ENCODE measurements at regions not wholly inside any gene's neighbourhood (a gene's known extent, or its start where the extent isn't known, plus 50 kb on each side); places are given as distances from the start of the nearest gene placed in this dataset.

- no peak for DNase-seq
These were observed 113.9 kb upstream of the FOXF1 start for GRCh38 chr16:86396422-86396821.

GRCh38 chr16:86396901-86397311 lies 113.4 kb upstream of the FOXF1 start:
- no peak for DNase-seq

GRCh38 chr16:86398201-86398600 lies 112.1 kb upstream of the FOXF1 start:
- DNase-seq = no peak

DNA sequence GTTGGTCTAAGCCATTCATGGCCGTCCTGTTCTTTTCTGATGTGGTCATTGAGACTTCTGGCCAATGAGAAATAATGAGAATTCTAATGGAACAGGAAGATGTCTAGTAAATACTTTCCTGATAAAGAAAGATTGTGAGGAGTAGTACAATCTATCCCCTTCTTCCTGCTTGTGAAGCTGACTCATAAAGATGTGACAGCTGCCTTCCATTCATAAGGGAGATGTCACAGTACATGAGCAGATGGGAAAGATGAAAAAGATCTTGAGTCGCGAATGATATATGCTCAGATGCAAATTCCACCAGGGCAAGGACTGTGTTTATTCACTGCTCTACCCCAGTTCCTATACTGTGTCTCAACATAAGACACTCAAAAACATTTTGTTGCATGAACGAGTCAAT lies 111.7 kb upstream of the FOXF1 start:
- DNase-seq = no peak

DNA sequence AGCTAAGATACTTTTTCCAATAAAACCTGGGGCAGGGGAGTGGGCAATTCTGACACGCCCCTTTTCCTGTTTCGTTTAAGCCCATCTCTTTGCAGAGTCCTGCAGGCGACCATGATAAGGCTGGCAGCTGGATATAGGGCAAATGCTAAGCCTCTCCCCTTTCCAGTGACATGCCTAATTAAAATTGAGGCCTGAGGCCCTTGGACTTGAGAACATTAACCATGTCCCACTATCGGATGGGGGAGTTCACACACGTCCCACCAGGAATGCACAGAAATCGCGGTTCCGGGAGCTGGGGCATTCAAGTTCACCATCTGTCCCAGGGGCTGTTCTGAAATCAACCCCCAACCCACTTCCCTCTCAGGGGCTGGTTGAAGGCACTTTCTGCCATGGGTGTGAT lies 109.2 kb upstream of the FOXF1 start:
- no peak for DNase-seq

GRCh38 chr16:86403085-86403484 lies 107.2 kb upstream of the FOXF1 start:
- no peak for DNase-seq

DNA sequence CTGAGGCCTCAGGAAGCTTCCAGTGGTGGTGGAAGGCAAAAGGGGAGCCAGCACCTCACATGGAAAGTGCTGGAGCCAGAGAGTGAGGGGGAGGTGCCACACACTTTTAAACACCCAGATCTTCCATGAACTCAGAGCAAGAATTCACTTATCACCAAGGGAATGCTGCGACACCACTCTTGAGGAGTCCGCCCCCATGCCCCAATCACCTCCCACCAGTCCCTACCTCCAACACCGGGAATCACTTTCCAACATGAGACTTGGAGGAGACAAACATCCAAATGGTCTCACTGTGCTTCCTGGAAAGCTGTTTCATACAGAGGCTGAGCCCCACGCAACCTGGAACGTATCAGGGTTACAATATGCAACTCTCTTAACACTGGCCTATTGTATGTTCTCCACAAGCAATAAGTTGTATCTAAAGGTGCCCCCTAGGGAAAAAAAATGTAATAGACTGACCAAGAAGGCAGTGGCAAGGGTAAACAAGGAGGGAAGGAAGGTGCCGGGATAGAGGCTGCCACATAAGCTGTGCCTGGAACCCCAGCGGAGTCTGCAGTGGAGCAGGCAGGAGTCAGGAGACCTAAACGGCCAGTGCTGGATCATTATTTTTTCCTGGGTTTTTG lies 106.7 kb upstream of the FOXF1 start:
- DNase-seq = no peak

GRCh38 chr16:86404678-86405077 lies 105.6 kb upstream of the FOXF1 start:
- no peak for DNase-seq

DNA sequence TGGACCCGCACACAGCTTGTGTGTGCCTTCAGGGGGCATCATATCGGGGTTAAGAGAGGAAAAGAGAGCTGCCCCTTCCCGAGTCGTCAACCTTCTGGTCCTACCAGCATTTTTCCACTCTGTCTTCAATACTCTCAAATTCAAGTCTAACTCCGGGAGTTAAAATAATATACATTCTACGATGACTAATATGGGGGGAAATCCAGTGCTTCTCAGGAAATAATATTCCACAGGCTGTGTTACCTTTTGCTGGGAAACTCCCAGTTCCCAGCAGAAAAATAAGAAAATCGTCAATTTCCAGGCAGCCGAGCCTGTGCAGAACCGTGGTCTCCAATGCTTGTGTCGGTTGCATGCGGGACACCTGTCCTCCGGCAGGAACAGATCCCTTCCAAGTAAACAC lies 105.0 kb upstream of the FOXF1 start:
- DNase-seq = no peak

- DNase-seq = no peak
These were observed 104.3 kb upstream of the FOXF1 start for GRCh38 chr16:86406056-86406455.

GRCh38 chr16:86408685-86409084 lies 101.6 kb upstream of the FOXF1 start:
- DNase-seq = no peak

DNA sequence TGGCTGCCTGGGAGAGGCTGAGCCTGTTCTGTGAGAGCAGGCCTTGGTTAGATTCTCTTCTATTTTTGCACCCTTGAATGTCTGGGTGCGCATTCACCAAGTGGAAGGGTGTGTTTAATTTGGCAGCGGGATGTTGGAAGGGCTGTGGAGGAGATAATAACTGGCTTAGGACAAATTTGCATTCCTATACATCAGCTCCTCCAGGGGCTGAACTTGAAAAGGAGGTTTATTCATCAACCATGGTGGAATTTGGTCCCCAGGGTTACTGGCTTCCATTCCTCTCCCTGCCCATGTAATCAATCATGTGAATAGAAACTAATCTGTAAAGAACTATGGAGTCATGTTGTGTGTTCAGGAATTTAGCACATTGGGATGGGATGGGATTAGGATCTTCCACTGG lies 100.2 kb upstream of the FOXF1 start:
- DNase-seq = no peak

- DNase-seq = no peak
These were observed 99.8 kb upstream of the FOXF1 start for GRCh38 chr16:86410529-86410928.

- DNase-seq = no peak
These were observed 98.4 kb upstream of the FOXF1 start for GRCh38 chr16:86411897-86412296.

DNA sequence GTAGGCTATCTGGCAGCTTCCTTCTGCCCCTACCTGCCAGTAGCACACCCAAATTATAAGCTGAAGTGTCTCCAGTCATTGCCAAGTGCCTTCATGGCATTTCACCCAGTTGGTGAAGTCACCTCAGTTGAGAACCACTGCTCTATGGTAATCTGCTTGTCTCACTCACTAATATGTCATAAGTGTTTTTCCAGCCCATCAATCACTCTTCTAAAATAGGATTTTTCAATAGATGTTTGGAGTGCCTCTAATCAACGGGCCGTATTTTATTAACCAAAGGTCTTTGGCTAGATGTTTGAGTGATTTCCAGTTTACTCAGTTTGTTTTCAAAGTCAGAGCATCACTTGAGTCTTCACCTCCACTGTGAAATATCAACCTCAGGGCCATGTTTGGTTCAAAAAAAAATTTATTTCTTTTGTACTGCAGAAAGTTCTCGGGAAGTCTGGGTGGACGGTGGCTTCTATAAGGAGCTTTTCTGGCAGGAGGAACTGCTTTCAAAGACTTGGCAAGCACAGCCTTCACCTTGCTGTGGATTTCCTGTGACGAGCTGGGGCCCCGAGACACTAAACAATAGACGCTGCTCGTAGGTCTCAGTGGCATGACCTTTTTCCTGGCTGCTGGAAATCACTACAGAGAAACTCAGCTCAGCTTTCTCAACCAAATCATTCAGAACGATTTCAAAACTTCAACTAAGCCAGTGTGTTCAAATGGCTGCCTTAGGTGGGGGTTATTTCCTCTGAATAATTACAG lies 95.2 kb upstream of the FOXF1 start:
- no peak for DNase-seq

- DNase-seq = no peak
These were observed 91.3 kb upstream of the FOXF1 start for GRCh38 chr16:86418981-86419380.

- DNase-seq = no peak
These were observed 90.8 kb upstream of the FOXF1 start for GRCh38 chr16:86419518-86419917.

- no peak for DNase-seq
These were observed 88.3 kb upstream of the FOXF1 start for GRCh38 chr16:86421995-86422394.

DNA sequence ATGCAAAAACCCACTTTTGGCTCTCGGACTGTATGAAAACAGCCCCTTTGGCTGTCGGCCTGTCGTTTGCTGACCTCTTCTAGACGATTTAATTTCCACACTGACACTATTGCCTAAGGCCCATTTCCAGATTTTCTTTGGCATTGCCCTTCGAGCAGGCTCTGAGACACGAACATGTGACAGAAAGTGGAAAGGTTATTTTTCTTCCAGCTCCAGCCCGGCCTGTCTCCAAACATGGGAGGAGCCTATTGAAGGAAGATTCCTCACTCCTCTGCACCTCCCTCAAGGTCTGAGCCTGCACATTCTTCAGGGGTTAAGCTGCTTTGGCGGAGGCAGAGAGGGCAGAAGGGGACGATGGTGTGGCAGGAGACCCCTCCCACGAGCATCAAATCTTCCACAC lies 85.9 kb upstream of the FOXF1 start:
- no peak for DNase-seq

- DNase-seq = no peak
These were observed 85.3 kb upstream of the FOXF1 start for GRCh38 chr16:86424985-86425384.

- no peak for DNase-seq
These were observed 84.2 kb upstream of the FOXF1 start for GRCh38 chr16:86426063-86426642.

DNA sequence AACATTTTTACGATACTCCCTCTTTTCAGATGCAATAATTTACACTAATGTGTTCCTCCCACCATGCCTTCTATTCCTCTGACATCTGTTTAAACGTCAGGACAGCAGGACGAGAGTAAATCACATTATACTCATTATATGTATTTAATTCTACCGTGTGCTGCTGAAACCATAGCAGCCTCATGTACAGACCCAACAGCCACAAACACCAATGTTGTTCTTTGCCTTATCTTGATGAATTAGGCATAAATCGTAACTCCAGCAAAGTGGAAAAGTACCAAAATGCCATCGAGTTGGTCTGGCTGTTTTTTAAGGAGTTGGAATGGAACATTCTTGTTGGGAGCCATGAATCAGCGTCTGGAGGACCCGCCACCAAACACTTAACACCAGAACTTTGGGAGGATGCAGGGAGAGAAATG lies 82.9 kb upstream of the FOXF1 start:
- DNase-seq = no peak

- DNase-seq = no peak
These were observed 81.4 kb upstream of the FOXF1 start for GRCh38 chr16:86428729-86429517.

DNA sequence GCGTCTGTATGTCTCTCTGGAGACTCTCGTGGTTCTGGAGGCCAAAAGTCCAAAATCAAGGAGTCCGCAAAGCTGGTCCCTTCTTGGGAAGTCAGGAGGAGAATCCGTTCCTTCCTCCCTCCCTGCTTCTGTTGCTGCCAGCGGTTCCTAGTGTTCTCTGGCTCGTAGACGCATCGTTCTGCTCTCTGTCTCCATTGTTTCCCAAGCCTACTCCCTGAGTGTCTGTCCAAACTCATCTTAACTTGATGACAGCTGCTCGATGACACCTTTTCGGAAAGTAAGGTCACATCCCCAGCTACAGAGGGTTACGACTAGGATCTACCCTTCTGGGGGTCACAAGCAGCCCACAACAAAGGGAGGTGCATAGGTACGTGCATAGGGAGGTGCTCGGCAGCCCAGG lies 80.7 kb upstream of the FOXF1 start:
- no peak for DNase-seq
